ENCODE measurements at regions not wholly inside any gene's neighbourhood (a gene's known extent, or its start where the extent isn't known, plus 50 kb on each side); places are given as distances from the start of the nearest gene placed in this dataset.

DNA sequence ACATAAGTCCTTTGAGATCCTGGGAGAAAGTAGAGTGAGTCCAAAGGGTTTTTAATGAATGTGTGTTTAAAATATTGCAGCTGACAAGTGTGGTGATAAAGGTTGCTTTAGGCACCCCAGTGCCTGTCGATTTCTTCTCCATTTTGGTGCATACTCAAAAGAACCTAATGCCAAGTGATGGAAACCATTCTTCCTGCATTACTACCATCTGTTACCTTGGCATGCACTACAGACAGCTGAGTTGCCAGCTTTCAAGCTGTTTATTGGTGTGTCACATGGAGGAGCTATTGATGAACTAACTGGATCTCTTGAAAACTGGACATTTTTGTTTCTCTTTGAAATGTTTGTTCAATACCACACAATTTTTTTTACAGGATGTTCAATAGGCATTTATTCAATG, 350.0 kb downstream of the AKAIN1 start:
- DNase-seq, result no peak

DNA sequence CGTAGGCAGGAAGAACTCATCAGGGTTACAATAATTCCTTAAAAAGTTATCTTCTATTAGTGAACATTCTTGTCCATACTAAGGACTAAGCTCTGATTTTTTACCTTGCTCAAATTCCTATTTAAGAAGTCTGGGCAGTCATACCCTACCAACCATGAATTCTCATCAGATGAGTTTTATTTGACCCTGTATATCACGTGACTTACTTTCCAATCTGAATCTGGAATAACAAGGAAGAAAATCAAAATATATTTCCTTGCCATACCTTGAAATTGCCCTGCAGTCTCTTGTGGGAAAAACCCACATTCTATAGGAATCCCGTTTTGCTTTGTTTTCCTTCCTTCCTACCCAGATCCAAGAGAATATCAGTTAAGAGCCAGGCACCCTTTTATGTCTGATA, 352.7 kb downstream of the AKAIN1 start:
- DNase-seq, result no peak

- DNase-seq, result no peak
These were observed 353.3 kb downstream of the AKAIN1 start for GRCh38 chr18:4843771-4844170.

DNA sequence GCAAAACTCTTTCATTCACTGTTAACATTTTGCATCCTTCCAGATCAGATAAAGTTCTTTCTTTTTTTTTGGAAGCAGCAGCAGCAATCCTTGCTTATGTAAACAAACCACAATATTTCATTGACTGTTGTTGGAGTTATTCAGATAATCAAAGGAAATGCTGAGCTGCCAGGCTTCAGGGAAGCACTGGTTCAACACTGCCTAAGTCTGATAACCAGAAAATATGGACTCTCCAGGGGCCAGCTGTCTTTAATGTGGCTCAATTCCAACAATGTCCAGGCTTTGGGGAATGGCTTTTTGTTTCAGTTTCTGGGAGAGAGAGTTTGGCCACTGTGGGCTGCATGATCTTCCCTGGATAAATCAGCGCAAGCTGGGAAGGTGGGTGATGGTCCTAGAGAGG, 354.3 kb downstream of the AKAIN1 start:
- DNase-seq, result no peak

GRCh38 chr18:4842287-4842686, 354.8 kb downstream of the AKAIN1 start:
- no peak for DNase-seq

DNA sequence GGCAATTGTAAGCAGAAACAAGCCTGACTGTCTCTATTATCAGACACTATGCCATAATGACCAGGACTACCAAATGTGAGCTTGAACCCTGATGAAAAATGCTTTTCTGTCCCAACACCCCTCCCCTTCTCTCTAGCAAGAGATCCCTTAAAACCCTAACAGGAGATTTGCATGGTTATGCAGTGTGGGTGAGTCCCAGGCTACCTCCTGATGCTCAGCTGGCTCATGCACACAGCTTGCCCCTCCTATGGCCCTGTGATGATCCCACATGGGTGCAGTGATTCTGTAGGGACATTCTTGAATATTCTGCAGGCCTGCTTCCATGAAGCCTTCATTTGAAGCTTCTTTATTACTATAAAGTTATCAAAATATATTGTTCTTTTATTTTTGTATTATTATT, 357.4 kb downstream of the AKAIN1 start:
- DNase-seq, result no peak

DNA sequence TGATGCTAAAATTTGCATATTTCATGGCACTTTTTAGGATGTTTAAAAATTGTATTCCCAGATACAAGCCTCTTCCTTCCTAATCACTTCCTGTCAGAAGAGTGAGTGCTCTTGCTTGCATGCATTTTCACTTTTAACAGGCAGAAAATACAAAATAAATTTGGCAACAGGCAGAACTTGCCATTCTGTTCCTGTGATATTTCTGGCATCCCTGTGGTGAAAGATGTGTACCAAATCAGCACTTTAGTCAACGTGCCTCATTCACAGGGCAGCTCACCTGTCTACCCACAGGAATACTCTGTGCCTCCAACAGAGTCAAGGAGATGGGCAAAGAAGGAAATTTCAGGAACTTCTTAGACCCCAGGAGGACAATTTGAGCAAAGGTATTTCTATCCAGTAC, 360.9 kb downstream of the AKAIN1 start:
- no peak for DNase-seq

- DNase-seq, result no peak
These were observed 365.2 kb downstream of the AKAIN1 start for GRCh38 chr18:4831791-4832375.

GRCh38 chr18:4831127-4831526, 365.9 kb downstream of the AKAIN1 start:
- no peak for DNase-seq

- DNase-seq, result no peak
These were observed 368.0 kb upstream of the DLGAP1 start for GRCh38 chr18:4823091-4823490.

DNA sequence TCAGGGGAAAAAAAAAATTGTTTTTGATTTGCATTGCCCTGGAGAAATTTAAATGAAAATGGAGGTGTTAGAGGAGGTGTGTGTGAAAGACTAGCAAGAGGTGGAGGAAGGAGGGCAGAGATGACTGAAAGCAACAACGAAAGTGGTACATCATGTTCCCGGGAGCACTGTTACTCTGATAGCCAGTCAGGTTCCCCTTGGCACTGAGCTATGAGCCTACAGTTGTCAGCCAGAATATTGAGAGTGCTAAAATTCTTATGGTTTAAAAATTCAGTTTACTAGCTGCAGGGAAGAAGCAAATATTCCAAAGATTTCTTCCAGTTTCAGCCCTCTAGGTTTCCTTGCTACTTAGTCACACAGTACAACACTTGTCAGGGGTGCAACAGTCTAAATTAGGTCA, 366.7 kb upstream of the DLGAP1 start:
- DNase-seq, result no peak

DNA sequence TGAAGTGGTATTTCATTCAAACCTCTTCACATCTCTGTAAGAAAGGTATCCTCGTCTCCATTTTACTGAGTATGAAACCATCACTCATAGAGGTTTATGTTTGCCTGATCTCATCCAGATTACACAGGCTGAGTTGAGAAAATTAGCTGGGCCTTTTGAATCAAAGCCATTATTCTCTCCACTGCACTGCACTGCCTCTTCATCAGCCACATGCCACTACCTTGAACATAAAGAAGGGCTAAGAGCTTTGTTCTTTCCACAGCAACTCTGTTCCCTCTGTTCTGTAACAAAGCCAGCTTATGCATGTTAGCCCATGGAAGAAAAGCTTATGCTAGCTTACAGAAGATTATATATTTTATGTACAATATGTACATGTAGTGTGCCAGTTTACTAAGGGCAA, 362.6 kb upstream of the DLGAP1 start:
- no peak for DNase-seq

DNA sequence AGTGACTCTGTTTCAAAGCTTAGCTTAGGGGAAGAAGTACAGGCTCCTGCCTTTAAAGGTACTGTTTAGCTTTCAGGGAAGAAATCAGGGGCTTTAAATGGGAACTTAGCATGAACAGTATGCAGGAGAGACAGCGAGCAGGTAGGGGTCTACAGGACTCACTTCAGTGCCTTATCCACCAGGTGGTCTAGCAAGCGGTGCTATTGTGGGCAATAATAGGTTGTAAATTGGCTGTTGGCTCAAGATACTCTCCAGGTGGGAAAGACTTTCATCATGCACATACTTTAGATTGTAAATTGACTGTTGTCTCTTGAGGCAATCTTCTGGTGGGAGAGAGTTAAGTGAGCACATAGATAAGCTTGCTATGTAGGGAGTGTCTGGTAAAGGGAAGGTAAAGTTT, 358.6 kb upstream of the DLGAP1 start:
- DNase-seq, result no peak

DNA sequence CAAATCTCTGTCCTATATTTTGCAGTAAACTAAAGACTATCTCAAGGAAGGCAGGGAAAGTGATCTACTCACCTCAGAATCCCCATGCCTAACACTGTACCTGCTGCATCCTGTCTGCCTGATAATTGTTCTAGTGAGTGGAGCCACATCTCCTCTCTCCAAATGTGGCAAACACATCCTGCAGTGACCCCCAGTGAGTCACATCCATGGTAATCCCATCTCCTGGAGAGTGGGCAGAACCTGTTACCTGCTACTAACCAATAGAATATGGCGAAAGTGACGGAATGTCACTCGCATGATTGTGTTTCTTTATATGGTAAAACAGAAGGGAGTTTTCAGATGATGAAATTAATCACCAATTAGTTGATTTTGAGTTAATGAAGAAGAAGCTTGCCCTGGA, 353.8 kb upstream of the DLGAP1 start:
- no peak for DNase-seq

DNA sequence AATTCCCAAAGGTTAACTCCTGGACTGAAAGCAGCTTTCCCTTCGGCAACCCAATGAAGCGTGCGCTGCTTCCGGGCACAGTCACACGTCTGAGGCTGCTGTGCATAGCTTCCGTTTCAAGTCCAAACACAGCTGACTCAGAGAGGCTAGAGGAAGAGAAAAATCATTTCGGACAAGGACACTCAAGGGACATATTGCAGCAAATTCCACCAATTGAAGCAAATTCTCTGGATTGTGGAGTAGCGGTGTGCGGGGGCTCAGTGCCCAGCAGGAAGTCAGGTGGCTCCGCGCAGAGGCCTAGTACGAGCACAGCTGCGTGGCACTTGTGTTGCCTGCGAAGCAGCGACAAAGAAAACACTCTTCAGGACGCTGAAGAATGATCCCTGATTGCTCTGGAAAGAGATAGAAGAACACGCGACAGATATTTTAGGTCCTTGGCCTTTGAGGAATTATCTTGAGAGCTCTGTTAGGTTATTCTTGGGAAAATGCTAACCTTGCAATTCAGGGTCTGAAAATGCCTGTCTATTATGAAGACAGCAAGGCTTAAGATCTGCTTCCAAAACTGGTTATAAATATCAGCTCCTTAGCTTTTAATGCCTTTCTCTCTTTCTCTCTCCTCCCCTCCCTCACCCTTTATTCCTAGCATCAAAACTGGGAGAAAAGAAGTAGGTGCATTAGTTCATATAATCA, 352.6 kb upstream of the DLGAP1 start:
- DNase-seq, result no peak

DNA sequence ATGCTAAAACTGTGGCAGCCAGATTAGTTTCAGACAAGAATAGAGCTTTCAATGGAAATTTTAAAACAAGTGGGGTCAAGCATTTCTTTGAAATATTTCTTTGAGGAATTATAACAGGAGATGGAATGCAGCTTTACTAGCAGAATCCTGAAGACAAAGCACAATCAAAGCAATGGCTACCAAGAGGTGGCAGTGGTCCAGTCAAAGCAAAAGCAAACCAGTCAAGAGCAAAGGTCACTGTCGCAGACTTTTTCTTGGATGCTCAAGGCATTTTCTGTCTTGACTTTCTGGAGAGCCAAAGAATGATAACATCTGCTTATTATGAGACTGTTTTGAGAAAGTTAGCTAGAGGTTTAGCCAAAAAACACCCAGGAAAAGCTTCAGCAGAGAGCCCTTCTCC, 351.2 kb upstream of the DLGAP1 start:
- no peak for DNase-seq

DNA sequence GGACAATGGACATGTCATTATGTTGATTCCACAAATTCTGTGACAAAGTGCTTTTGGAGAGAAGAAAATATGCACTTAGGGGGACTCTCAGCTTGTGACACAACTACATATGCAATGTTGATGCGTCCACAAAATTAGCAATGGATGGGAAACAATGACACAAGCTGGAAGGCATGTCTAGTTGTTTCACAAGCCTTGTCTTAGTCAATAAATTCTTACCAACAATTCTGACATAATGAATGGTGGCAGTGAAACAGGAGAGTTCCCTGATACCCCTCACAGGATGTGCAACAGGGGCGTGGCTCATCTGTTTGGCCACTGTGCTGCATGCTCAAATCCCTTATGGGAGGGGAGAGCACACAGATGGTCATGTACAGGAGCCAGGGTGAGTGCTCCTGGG, 347.2 kb upstream of the DLGAP1 start:
- no peak for DNase-seq

DNA sequence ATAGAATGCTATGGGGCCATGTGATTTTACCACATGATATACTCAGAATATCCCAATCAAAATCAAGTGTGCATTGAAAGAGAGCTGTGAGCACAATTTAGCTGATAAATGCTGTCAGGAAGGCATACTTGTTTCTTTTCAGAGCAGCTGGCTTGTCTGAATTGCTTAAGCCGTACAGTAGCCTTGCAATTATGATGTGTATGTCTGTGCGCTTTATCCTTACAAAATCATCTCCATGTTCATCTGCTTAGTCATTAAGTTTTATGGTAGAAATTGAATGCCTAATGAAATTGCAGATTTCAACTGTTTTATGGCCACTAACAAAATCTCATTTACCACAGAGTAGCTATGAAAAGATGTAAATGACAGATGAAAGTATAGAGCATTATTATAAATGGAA, 346.0 kb upstream of the DLGAP1 start:
- no peak for DNase-seq

DNA sequence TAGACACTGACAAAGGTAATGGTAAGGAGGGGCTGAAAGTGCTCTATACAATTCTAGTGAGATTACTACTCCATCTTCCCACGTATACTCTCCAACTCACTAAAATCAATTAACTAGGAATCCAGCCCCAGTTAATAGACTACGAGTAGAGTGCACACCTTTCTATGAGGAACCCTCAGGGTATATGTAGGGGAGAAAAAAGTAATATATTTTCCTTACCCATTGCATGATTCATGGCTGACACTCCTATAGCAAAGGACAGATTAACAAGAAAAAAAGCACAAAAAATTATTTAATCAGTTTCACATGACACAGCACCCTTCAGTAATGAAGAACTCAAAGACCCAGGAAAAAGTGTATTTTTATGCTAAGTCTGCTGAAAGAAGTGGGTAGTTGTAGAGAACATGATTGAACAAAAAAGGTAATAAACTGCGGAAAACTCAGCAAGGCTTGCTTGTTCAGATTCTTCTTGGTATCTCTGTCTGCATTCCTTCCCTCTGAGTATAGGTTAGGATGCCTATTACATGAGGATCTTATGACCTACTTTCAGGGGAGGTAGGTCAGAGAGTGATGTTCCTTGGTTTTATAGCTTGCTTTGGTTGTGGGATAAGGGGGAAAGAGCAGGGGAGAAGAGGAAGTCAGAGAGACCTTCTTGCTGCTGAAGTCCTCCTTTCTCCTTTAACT, 342.0 kb upstream of the DLGAP1 start:
- no peak for DNase-seq

DNA sequence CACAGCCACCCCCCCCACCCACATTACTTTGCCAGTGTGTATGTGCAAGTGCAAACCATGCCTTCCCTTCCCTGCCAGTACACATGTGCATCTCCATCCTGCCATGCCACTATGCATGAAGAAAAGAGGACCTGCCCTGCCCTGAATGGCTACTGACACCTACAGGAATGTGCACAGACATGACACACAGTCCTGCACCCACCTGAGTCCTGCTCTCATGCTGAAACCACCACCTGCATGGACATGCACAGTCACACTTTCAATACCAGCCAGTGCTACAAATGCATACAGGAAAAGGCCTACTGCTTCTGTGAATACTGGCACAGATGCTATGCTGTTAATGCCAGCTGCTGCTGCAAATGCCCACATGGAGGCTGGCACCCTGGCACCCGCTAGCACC, 334.4 kb upstream of the DLGAP1 start:
- DNase-seq, result no peak

DNA sequence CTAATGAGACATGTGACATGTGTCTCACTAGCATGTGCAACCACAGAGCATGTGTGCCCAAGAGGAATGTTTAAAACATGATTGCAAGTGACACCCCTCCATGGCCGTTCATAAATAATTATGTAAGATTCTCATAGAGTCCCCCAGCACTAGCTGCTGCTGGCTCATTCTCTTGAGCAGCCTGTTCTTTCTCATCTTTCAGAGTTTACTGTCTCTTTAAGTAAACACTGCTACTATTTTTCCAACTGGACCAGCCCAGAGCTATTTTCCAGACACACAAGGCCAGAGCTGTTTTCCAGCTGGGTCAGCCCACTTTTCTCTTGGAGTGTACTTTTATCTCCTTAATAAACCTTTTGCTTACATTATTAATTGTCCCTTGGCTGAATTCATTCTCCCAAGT, 326.8 kb upstream of the DLGAP1 start:
- DNase-seq, result no peak

- DNase-seq, result no peak
These were observed 310.3 kb upstream of the DLGAP1 start for GRCh38 chr18:4765401-4765800.

GRCh38 chr18:4762330-4762729, 307.2 kb upstream of the DLGAP1 start:
- DNase-seq, result no peak

DNA sequence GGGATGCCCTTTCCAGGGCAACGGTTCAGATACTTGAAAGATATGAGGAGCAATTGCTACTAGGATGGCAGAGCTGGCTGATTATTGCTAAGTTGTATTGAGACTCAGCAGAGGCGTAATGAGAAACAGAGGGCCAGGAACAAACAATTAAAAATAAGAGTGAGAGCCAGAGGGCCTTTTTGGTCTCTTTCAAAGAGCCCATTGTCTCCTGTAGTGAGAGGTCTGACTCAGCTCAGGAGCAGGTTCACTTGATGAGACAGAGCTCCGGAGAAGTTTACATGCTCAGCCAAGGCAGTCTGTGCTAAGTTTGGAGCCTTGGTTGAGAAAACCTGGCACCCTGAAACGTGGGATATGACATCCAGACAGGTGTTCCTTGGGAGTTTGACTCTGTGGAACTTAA, 303.9 kb upstream of the DLGAP1 start:
- DNase-seq, result no peak

DNA sequence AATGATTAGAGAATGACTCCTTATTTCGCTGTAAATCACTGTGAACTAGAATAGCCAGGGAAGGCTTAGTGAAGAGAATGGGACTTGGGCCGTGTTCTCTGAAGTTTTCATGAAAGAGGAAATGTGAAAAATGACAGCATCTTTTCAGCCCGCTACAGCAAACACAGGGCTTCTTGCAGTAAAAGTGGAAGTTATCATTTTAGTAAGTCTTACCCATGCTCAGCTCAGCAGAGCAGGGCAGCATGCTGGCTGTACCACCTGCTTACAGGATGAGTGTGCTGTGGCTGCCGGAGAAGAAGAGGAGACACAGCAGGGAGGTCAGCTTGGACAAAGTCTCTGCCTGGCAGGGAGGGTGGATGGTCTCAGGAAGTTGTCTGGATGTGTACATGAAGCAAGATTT, 300.7 kb upstream of the DLGAP1 start:
- no peak for DNase-seq
